Activated CD4-positive, alpha-beta T cell treated with anti-CD3 and anti-CD28 coated beads for 48 hours (primary cell): ENCODE measurements at regions not wholly inside any gene's neighbourhood (a gene's known extent, or its start where the extent isn't known, plus 50 kb on each side); places are given as distances from the start of the nearest gene placed in this dataset.

ENCODE experiments used
- DNase-seq: peaks from one replicate; pipeline ENCODE4 v3.0.0-alpha.2; 2020

GRCh38 chr12:67540920-67541624, 107.5 kb upstream of the DYRK2 start:
- DNase-seq, result no peak

GRCh38 chr12:67541625-67541991, 106.9 kb upstream of the DYRK2 start:
- no peak for DNase-seq

GRCh38 chr12:67543021-67543770, 105.3 kb upstream of the DYRK2 start:
- no peak for DNase-seq

GRCh38 chr12:67545298-67545697, 103.2 kb upstream of the DYRK2 start:
- DNase-seq, result no peak

GRCh38 chr12:67546746-67547145, 101.8 kb upstream of the DYRK2 start:
- no peak for DNase-seq

GRCh38 chr12:67555075-67555717, 93.3 kb upstream of the DYRK2 start:
- DNase-seq, result peak; percentile 6

- DNase-seq, result no peak
Measured at GRCh38 chr12:67558775-67559174, 89.8 kb upstream of the DYRK2 start.

GRCh38 chr12:67559751-67560150, 88.8 kb upstream of the DYRK2 start:
- no peak for DNase-seq

- DNase-seq, result no peak
Measured at GRCh38 chr12:67562513-67563287, 85.8 kb upstream of the DYRK2 start.

- DNase-seq, result no peak
Measured at GRCh38 chr12:67568055-67568454, 80.5 kb upstream of the DYRK2 start.

GRCh38 chr12:67572492-67572891, 76.1 kb upstream of the DYRK2 start:
- DNase-seq, result no peak

GRCh38 chr12:67573566-67573965, 75.0 kb upstream of the DYRK2 start:
- DNase-seq, result no peak

GRCh38 chr12:67578976-67579661, 69.4 kb upstream of the DYRK2 start:
- DNase-seq, result no peak

- DNase-seq, result no peak
Measured at GRCh38 chr12:67579662-67580003, 68.9 kb upstream of the DYRK2 start.

- DNase-seq, result no peak
Measured at GRCh38 chr12:67582238-67582834, 66.2 kb upstream of the DYRK2 start.

GRCh38 chr12:67582844-67583243, 65.7 kb upstream of the DYRK2 start:
- DNase-seq, result no peak

- DNase-seq, result no peak
Measured at GRCh38 chr12:67586951-67587350, 61.6 kb upstream of the DYRK2 start.

GRCh38 chr12:67589078-67589477, 59.5 kb upstream of the DYRK2 start:
- no peak for DNase-seq

- DNase-seq, result peak; percentile 22
Measured at GRCh38 chr12:67590149-67590790, 58.3 kb upstream of the DYRK2 start.

- no peak for DNase-seq
Measured at GRCh38 chr12:67592228-67593011, 56.1 kb upstream of the DYRK2 start.

GRCh38 chr12:67593041-67593440, 55.5 kb upstream of the DYRK2 start:
- no peak for DNase-seq
